ENCODE measurements at regions not wholly inside any gene's neighbourhood (a gene's known extent, or its start where the extent isn't known, plus 50 kb on each side); places are given as distances from the start of the nearest gene placed in this dataset.

- no peak overlapping the region for H3K4me2 ChIP-seq (ENCODE audit: insufficient read depth, low read length)
- H3K36me3 ChIP-seq (ENCODE audit: insufficient read depth, low read length), result no peaks in the 10 kb centered on the region
- no peaks in the 10 kb centered on the region for H4K20me1 ChIP-seq (ENCODE audit: insufficient read depth, low read length)
- TF ChIP-seq CTCF (IDR thresholded peaks at IDR 0.05; ENCODE audit: extremely low read depth, low read depth, low read length), result no peak
- no peak overlapping the region for H2AFZ ChIP-seq (ENCODE audit: low read length)
- H3K79me2 ChIP-seq (ENCODE audit: insufficient read depth, low read length), result no peaks in the 10 kb centered on the region
- no peaks in the 10 kb centered on the region for H3K9me3 ChIP-seq (ENCODE audit: low read depth, low read length)
- no peak for DNase-seq (ENCODE audit: insufficient read length, low spot score, missing footprints)
- H3K4me1 ChIP-seq (ENCODE audit: insufficient read depth, low read length), result no peaks in the 10 kb centered on the region
- no peaks in the 10 kb centered on the region for H3K27me3 ChIP-seq (ENCODE audit: insufficient read depth, low read length)
- H3K27ac ChIP-seq (ENCODE audit: low read depth, low read length), result no peak overlapping the region
- no peak overlapping the region for H3K4me3 ChIP-seq (ENCODE audit: insufficient read depth, low read length)
Measured at GRCh38 chr4:111778543-111778942, 366.7 kb upstream of the FAM241A start.

- no peak for TF ChIP-seq CTCF (IDR thresholded peaks at IDR 0.05; ENCODE audit: extremely low read depth, low read depth, low read length)
- H3K36me3 ChIP-seq (ENCODE audit: insufficient read depth, low read length), result no peaks in the 10 kb centered on the region
- no peaks in the 10 kb centered on the region for H3K4me1 ChIP-seq (ENCODE audit: insufficient read depth, low read length)
- no peaks in the 10 kb centered on the region for H3K79me2 ChIP-seq (ENCODE audit: insufficient read depth, low read length)
- H2AFZ ChIP-seq (ENCODE audit: low read length), result no peak overlapping the region
- H3K4me2 ChIP-seq (ENCODE audit: insufficient read depth, low read length), result no peak overlapping the region
- DNase-seq (ENCODE audit: insufficient read length, low spot score, missing footprints), result no peak
- H3K27ac ChIP-seq (ENCODE audit: low read depth, low read length), result no peak overlapping the region
- no peaks in the 10 kb centered on the region for H3K27me3 ChIP-seq (ENCODE audit: insufficient read depth, low read length)
- H3K4me3 ChIP-seq (ENCODE audit: insufficient read depth, low read length), result no peak overlapping the region
- H3K9me3 ChIP-seq (ENCODE audit: low read depth, low read length), result no peaks in the 10 kb centered on the region
- no peaks in the 10 kb centered on the region for H4K20me1 ChIP-seq (ENCODE audit: insufficient read depth, low read length)
Measured at GRCh38 chr4:111780965-111781364, 364.3 kb upstream of the FAM241A start.

- Histone ChIP-seq H2AFZ (ENCODE audit: low read length) (no peak overlapping the region), H3K79me2 (ENCODE audit: insufficient read depth, low read length) (no peaks in the 10 kb centered on the region), H3K27ac (ENCODE audit: low read depth, low read length) (no peak overlapping the region), H3K9me3 (ENCODE audit: low read depth, low read length) (no peaks in the 10 kb centered on the region), H3K4me2 (ENCODE audit: insufficient read depth, low read length) (no peak overlapping the region), H4K20me1 (ENCODE audit: insufficient read depth, low read length) (no peaks in the 10 kb centered on the region), H3K4me3 (ENCODE audit: insufficient read depth, low read length) (no peak overlapping the region), H3K4me1 (ENCODE audit: insufficient read depth, low read length) (no peaks in the 10 kb centered on the region), H3K36me3 (ENCODE audit: insufficient read depth, low read length) (no peaks in the 10 kb centered on the region), H3K27me3 (ENCODE audit: insufficient read depth, low read length) (no peaks in the 10 kb centered on the region)
- DNase-seq (ENCODE audit: insufficient read length, low spot score, missing footprints), result no peak
- TF ChIP-seq CTCF (IDR thresholded peaks at IDR 0.05; ENCODE audit: extremely low read depth, low read depth, low read length), result no peak
Measured at GRCh38 chr4:111781611-111782010, 363.6 kb upstream of the FAM241A start.

- DNase-seq (ENCODE audit: insufficient read length, low spot score, missing footprints), result no peak
- Histone ChIP-seq H3K9me3 (ENCODE audit: low read depth, low read length) (no peaks in the 10 kb centered on the region), H3K4me1 (ENCODE audit: insufficient read depth, low read length) (no peaks in the 10 kb centered on the region), H3K4me3 (ENCODE audit: insufficient read depth, low read length) (no peak overlapping the region), H4K20me1 (ENCODE audit: insufficient read depth, low read length) (no peaks in the 10 kb centered on the region), H3K27me3 (ENCODE audit: insufficient read depth, low read length) (no peaks in the 10 kb centered on the region), H3K79me2 (ENCODE audit: insufficient read depth, low read length) (no peaks in the 10 kb centered on the region), H3K4me2 (ENCODE audit: insufficient read depth, low read length) (no peak overlapping the region), H3K36me3 (ENCODE audit: insufficient read depth, low read length) (no peaks in the 10 kb centered on the region), H3K27ac (ENCODE audit: low read depth, low read length) (no peak overlapping the region), H2AFZ (ENCODE audit: low read length) (peak overlapping the region; percentile 15)
- no peak for TF ChIP-seq CTCF (IDR thresholded peaks at IDR 0.05; ENCODE audit: extremely low read depth, low read depth, low read length)
Measured at GRCh38 chr4:111788099-111788498, 357.2 kb upstream of the FAM241A start.

All from osteoblast (primary cell).